ENCODE measurements at regions not wholly inside any gene's neighbourhood (a gene's known extent, or its start where the extent isn't known, plus 50 kb on each side); places are given as distances from the start of the nearest gene placed in this dataset.

DNA sequence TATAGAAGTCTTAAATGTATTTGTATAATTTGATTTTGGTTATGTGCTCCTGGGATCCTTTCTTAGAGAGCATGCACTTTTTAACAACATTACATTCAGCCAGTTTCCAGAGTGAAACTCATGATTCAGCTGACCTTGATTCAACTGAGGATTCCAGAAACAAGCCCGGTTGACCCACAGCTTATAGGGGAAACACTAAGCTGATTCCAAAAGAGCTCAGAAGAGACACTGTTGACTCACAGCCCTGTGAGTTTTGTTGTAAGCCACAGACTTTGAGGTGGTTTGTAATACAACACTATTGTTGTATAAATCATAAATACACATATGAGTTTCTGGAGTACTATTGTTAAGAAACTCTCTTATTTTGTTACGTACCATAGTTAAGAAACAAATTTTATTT lies 133.8 kb upstream of the MGAT4C start:
- TF ChIP-seq TARDBP (IDR thresholded peaks at IDR 0.05): no peak
- no peak for TF ChIP-seq ZNF384 (IDR thresholded peaks at IDR 0.05)
- TF ChIP-seq FOXK2 (IDR thresholded peaks at IDR 0.05): no peak
- no peak for TF ChIP-seq SP1 (IDR thresholded peaks at IDR 0.05)
- no peak for TF ChIP-seq PKNOX1 (IDR thresholded peaks at IDR 0.05)
- no peak for TF ChIP-seq ARNT (IDR thresholded peaks at IDR 0.05)
- no peak for TF ChIP-seq SUZ12 (IDR thresholded peaks at IDR 0.05)
- no peak for TF ChIP-seq FOXM1 (IDR thresholded peaks at IDR 0.05; ENCODE audit: borderline replicate concordance)
- no peak for TF ChIP-seq CTBP1 (IDR thresholded peaks at IDR 0.05; ENCODE audit: borderline replicate concordance)
- no peak for TF ChIP-seq L3MBTL2 (conservative IDR thresholded peaks at IDR 0.05)
- TF ChIP-seq BHLHE40 (IDR thresholded peaks at IDR 0.05; ENCODE audit: borderline replicate concordance): no peak
- no peak for TF ChIP-seq LEF1 (IDR thresholded peaks at IDR 0.05; ENCODE audit: borderline replicate concordance)
- TF ChIP-seq HDGF (IDR thresholded peaks at IDR 0.05; ENCODE audit: borderline replicate concordance): no peak

Measured in HEK293T (cell line).